Neural cell (in vitro differentiated cells): ENCODE measurements at regions not wholly inside any gene's neighbourhood (a gene's known extent, or its start where the extent isn't known, plus 50 kb on each side); places are given as distances from the start of the nearest gene placed in this dataset.

ENCODE experiments used
- H2AFZ ChIP-seq: fragments of 200-600, 300-800 bp; sonication (generic), shearing (Covaris generic); 2 replicates; pipeline ENCODE4 v1.6.0; 2014; ENCODE audit warnings: low read depth, mild to moderate bottlenecking, antibody characterized with exemption, low read length, moderate library complexity
- H3F3A ChIP-seq: fragments of 200-600 bp; shearing (Covaris generic); 2 replicates; pipeline ENCODE4 v1.6.1; 2016; ENCODE audit warnings: mild to moderate bottlenecking, moderate library complexity, mixed read lengths, antibody characterized with exemption, low read length; ENCODE audit not compliant: insufficient read depth, poor library complexity, severe bottlenecking
- H3K27ac ChIP-seq: fragments of 200-600, 300-800 bp; sonication (generic), shearing (Covaris generic); 2 replicates; pipeline ENCODE4 v1.5.1; 2014; ENCODE audit warnings: mild to moderate bottlenecking, low read length, moderate library complexity
- H3K27me3 ChIP-seq: fragments of 300-800, 200-600 bp; sonication (generic), shearing (Covaris generic); 2 replicates; pipeline ENCODE4 v1.6.0; 2014; ENCODE audit warnings: mild to moderate bottlenecking, low read depth, low read length, moderate library complexity; ENCODE audit not compliant: insufficient read depth
- H3K36me3 ChIP-seq: fragments of 300-800, 200-600 bp; sonication (generic), shearing (Covaris generic); 2 replicates; pipeline ENCODE4 v1.5.1; 2014; ENCODE audit warnings: mild to moderate bottlenecking, antibody characterized with exemption, low read length, moderate library complexity; ENCODE audit not compliant: insufficient read depth
- H3K4me2 ChIP-seq: fragments of 300-800, 200-600 bp; sonication (generic), shearing (Covaris generic); 2 replicates; pipeline ENCODE4 v1.6.0; 2014; ENCODE audit warnings: mild to moderate bottlenecking, low read length
- H3K4me3 ChIP-seq: fragments of 300-800, 200-600 bp; sonication (generic), shearing (Covaris generic); 2 replicates; pipeline ENCODE4 v1.5.1; 2014; ENCODE audit warnings: mild to moderate bottlenecking, low read length, moderate library complexity
- H3K79me2 ChIP-seq: fragments of 200-600 bp; shearing (Covaris generic); replicated peaks from 2 replicates; pipeline ENCODE4 v1.6.0; 2014; ENCODE audit warnings: mild to moderate bottlenecking, low read length, moderate library complexity; ENCODE audit not compliant: insufficient read depth
- H3K9ac ChIP-seq: fragments of 300-800, 200-600 bp; sonication (generic), shearing (Covaris generic); 2 replicates; pipeline ENCODE4 v1.6.1; 2016; ENCODE audit warnings: mild to moderate bottlenecking, low read length, mixed read lengths
- H3K9me2 ChIP-seq: fragments of 200-600 bp; shearing (Covaris generic); 2 replicates; pipeline ENCODE4 v1.6.1; 2016; ENCODE audit warnings: mild to moderate bottlenecking, low read length, mixed read lengths; ENCODE audit not compliant: insufficient read depth
- H3K9me3 ChIP-seq: fragments of 200-600, 300-800 bp; sonication (generic), shearing (Covaris generic); 2 replicates; pipeline ENCODE4 v1.6.1; 2016; ENCODE audit warnings: mild to moderate bottlenecking, mixed run types, low read length, moderate library complexity, mixed read lengths
- H4K20me1 ChIP-seq: fragments of 200-600 bp; shearing (Covaris generic); 2 replicates; pipeline ENCODE4 v1.6.1; 2016; ENCODE audit warnings: mild to moderate bottlenecking, mixed run types; ENCODE audit not compliant: insufficient read depth
- CTCF ChIP-seq: fragments of 450-650 bp; IDR thresholded peaks from 2 replicates; pipeline ENCODE4 v1.5.1; 2014; ENCODE audit warnings: antibody characterized with exemption, mild to moderate bottlenecking, moderate library complexity; ENCODE audit not compliant: poor library complexity, severe bottlenecking
- EP300 ChIP-seq: fragments of 450-650 bp; conservative IDR thresholded peaks from 2 replicates; pipeline ENCODE4 v1.6.1; 2014; ENCODE audit warnings: antibody characterized with exemption, mild to moderate bottlenecking, moderate library complexity; ENCODE audit not compliant: poor library complexity, severe bottlenecking
- EZH2 ChIP-seq: fragments of 200-600, 300-800 bp; shearing (Covaris generic), sonication (generic); IDR thresholded peaks from 2 replicates; pipeline ENCODE4 v1.6.1; 2014; ENCODE audit warnings: antibody characterized with exemption, low read length, borderline replicate concordance, mild to moderate bottlenecking; ENCODE audit not compliant: insufficient read depth, poor library complexity, severe bottlenecking
- MXI1 ChIP-seq: fragments of 450-650 bp; conservative IDR thresholded peaks from 2 replicates; pipeline ENCODE4 v1.6.1; 2014; ENCODE audit warnings: antibody characterized with exemption, mild to moderate bottlenecking; ENCODE audit not compliant: poor library complexity, severe bottlenecking
- POLR2AphosphoS5 ChIP-seq: IDR thresholded peaks from 2 replicates; pipeline ENCODE4 v1.6.1; 2012
- RAD21 ChIP-seq: fragments of 450-650 bp; conservative IDR thresholded peaks from 2 replicates; pipeline ENCODE4 v1.6.1; 2014; ENCODE audit warnings: antibody characterized with exemption, mild to moderate bottlenecking, moderate library complexity
- REST ChIP-seq: IDR thresholded peaks from 2 replicates; pipeline ENCODE4 v1.6.1; 2012; ENCODE audit warnings: borderline replicate concordance
- SMC3 ChIP-seq: fragments of 450-650 bp; conservative IDR thresholded peaks from 2 replicates; pipeline ENCODE4 v1.6.1; 2014; ENCODE audit warnings: antibody characterized with exemption, mild to moderate bottlenecking, moderate library complexity; ENCODE audit not compliant: poor library complexity
- TAF1 ChIP-seq: IDR thresholded peaks from 2 replicates; pipeline ENCODE4 v1.6.1; 2012; ENCODE audit warnings: low read depth

GRCh38 chr15:93831641-93832040, 399.7 kb upstream of the MCTP2 start:
- H3K27ac ChIP-seq = no peak overlapping the region
- no peaks in the 10 kb centered on the region for H3K9me2 ChIP-seq
- H3F3A ChIP-seq = no peaks in the 10 kb centered on the region
- H2AFZ ChIP-seq = no peak overlapping the region
- H3K79me2 ChIP-seq = no peaks in the 10 kb centered on the region
- no peak overlapping the region for H3K9ac ChIP-seq
- H3K4me3 ChIP-seq = no peak overlapping the region
- no peaks in the 10 kb centered on the region for H3K9me3 ChIP-seq
- no peak for TF ChIP-seq EZH2
- no peak for TF ChIP-seq EP300
- no peak for TF ChIP-seq POLR2AphosphoS5
- no peak for TF ChIP-seq SMC3
- TF ChIP-seq RAD21 = no peak
- TF ChIP-seq TAF1 = no peak
- no peak for TF ChIP-seq MXI1
- no peak for TF ChIP-seq REST
- TF ChIP-seq CTCF = no peak
- no peaks in the 10 kb centered on the region for H4K20me1 ChIP-seq
- H3K36me3 ChIP-seq = no peaks in the 10 kb centered on the region
- H3K4me2 ChIP-seq = no peak overlapping the region
- H3K27me3 ChIP-seq = no peaks in the 10 kb centered on the region

- H4K20me1 ChIP-seq = no peaks in the 10 kb centered on the region
- no peaks in the 10 kb centered on the region for H3K36me3 ChIP-seq
- no peak overlapping the region for H3K9ac ChIP-seq
- H3K4me3 ChIP-seq = no peak overlapping the region
- no peaks in the 10 kb centered on the region for H3K9me3 ChIP-seq
- TF ChIP-seq EZH2 = no peak
- TF ChIP-seq POLR2AphosphoS5 = no peak
- TF ChIP-seq TAF1 = no peak
- no peak for TF ChIP-seq RAD21
- TF ChIP-seq CTCF = no peak
- no peak for TF ChIP-seq MXI1
- TF ChIP-seq REST = no peak
- no peak for TF ChIP-seq SMC3
- TF ChIP-seq EP300 = no peak
- H3K27me3 ChIP-seq = no peaks in the 10 kb centered on the region
- H2AFZ ChIP-seq = no peak overlapping the region
- no peak overlapping the region for H3K27ac ChIP-seq
- H3K4me2 ChIP-seq = no peak overlapping the region
- H3F3A ChIP-seq = peaks cover 7% of the 10 kb centered on the region
- no peaks in the 10 kb centered on the region for H3K9me2 ChIP-seq
- H3K79me2 ChIP-seq = no peaks in the 10 kb centered on the region
Measured at GRCh38 chr15:93830221-93831080, 400.9 kb upstream of the MCTP2 start.
